Peyer's patch (tissue), 4 donors: ENCODE measurements at regions not wholly inside any gene's neighbourhood (a gene's known extent, or its start where the extent isn't known, plus 50 kb on each side); places are given as distances from the start of the nearest gene placed in this dataset.

ENCODE experiments used
- DNase-seq, 3 donors: peaks; one replicate each; pipeline ENCODE4 v3.0.0-alpha.2; 2017 to 2019
- H3K27ac ChIP-seq, 4 donors: fragments of 200-600 bp; sonication (generic); one replicate each; pipeline ENCODE4 v1.5.1; 2016 to 2019
- H3K27me3 ChIP-seq, 2 donors: fragments of 200-600 bp; sonication (generic); one replicate each; pipeline ENCODE4 v1.5.1; 2019
- H3K36me3 ChIP-seq, 3 donors: fragments of 200-600 bp; sonication (generic); one replicate each; pipeline ENCODE4 v1.5.1; 2016 to 2019
- H3K4me1 ChIP-seq, 4 donors: fragments of 200-600 bp; sonication (generic); one replicate each; pipeline ENCODE4 v1.5.1; 2016 to 2019
- H3K4me3 ChIP-seq, 4 donors: fragments of 200-600 bp; sonication (generic); 1 replicate in 3 of 4; 2 replicates in 1 of 4; pipeline ENCODE4 v1.5.1; 2016 to 2019; ENCODE audit warnings: mild to moderate bottlenecking in 1 of 4
- H3K9me3 ChIP-seq, 4 donors: fragments of 200-600 bp; sonication (generic); one replicate each; pipeline ENCODE4 v1.5.1; 2016 to 2019; ENCODE audit warnings: mild to moderate bottlenecking in 1 of 4
- CTCF ChIP-seq, 6 experiments: fragments of 450-650 bp in 4 of 6; fragments of 200-600 bp in 2 of 6; sonication (generic) in 1 of 6; IDR thresholded peaks; one replicate each; pipeline ENCODE4 v1.5.1; 2017 to 2019; ENCODE audit warnings: antibody characterized with exemption in 6 of 6, mild to moderate bottlenecking in 3 of 6, moderate library complexity in 1 of 6
- POLR2A ChIP-seq, 2 donors: fragments of 450-650 bp; IDR thresholded peaks; one replicate each; pipeline ENCODE4 v1.5.1; 2017; ENCODE audit warnings: antibody characterized with exemption in 2 of 2, mild to moderate bottlenecking in 2 of 2, moderate library complexity in 2 of 2

- TF ChIP-seq POLR2A (IDR thresholded peaks at IDR 0.05) (no peak), CTCF (IDR thresholded peaks at IDR 0.05) (peak in 4 of 6 experiments; percentile 7 to 28 (median 16))
- no peak overlapping the region for H3K27ac ChIP-seq
Measured at GRCh38 chr18:70450426-70451253, 161.8 kb downstream of the SOCS6 start.

GRCh38 chr18:70448588-70448987, 159.7 kb downstream of the SOCS6 start:
- Histone ChIP-seq H3K27ac (no peak overlapping the region), H3K36me3 (no peaks in the 10 kb centered on the region), H3K27me3 (no peaks in the 10 kb centered on the region), H3K4me1 (no peaks in the 10 kb centered on the region), H3K9me3 (peaks cover 0 to 2% (median 0%) of the 10 kb centered on the region in 4 donors), H3K4me3 (no peak overlapping the region)
- no peak for TF ChIP-seq POLR2A (IDR thresholded peaks at IDR 0.05)
- no peak for TF ChIP-seq CTCF (IDR thresholded peaks at IDR 0.05)
- no peak for DNase-seq

More at GRCh38 chr18:70450426-70451253, 161.8 kb downstream of the SOCS6 start:
- no peak overlapping the region for H3K4me3 ChIP-seq
- H3K4me1 ChIP-seq = no peaks in the 10 kb centered on the region
- no peaks in the 10 kb centered on the region for H3K9me3 ChIP-seq
- DNase-seq = no peak
- H3K36me3 ChIP-seq = no peaks in the 10 kb centered on the region
- no peaks in the 10 kb centered on the region for H3K27me3 ChIP-seq

GRCh38 chr18:70446063-70446462, 157.2 kb downstream of the SOCS6 start:
- Histone ChIP-seq H3K4me3 (no peak overlapping the region), H3K4me1 (no peaks in the 10 kb centered on the region), H3K27me3 (no peaks in the 10 kb centered on the region), H3K27ac (no peak overlapping the region), H3K9me3 (peaks cover 0 to 16% (median 0%) of the 10 kb centered on the region in 4 donors), H3K36me3 (no peaks in the 10 kb centered on the region)
- no peak for DNase-seq
- TF ChIP-seq CTCF (IDR thresholded peaks at IDR 0.05) = no peak
- no peak for TF ChIP-seq POLR2A (IDR thresholded peaks at IDR 0.05)

- no peaks in the 10 kb centered on the region for H3K4me1 ChIP-seq
- H3K27me3 ChIP-seq = no peaks in the 10 kb centered on the region
- no peak for DNase-seq
- H3K9me3 ChIP-seq = peaks cover 0 to 16% (median 0%) of the 10 kb centered on the region in 4 donors
- no peak overlapping the region for H3K27ac ChIP-seq
- no peak for TF ChIP-seq POLR2A (IDR thresholded peaks at IDR 0.05)
- TF ChIP-seq CTCF (IDR thresholded peaks at IDR 0.05) = no peak
- H3K36me3 ChIP-seq = no peaks in the 10 kb centered on the region
- H3K4me3 ChIP-seq = no peak overlapping the region
Measured at GRCh38 chr18:70442933-70443332, 154.1 kb downstream of the SOCS6 start.

GRCh38 chr18:70432804-70433400, 144.1 kb downstream of the SOCS6 start:
- Histone ChIP-seq H3K36me3 (no peaks in the 10 kb centered on the region), H3K4me1 (peaks cover 0 to 5% (median 0%) of the 10 kb centered on the region in 4 donors), H3K4me3 (no peak overlapping the region), H3K9me3 (no peaks in the 10 kb centered on the region), H3K27ac (no peak overlapping the region), H3K27me3 (no peaks in the 10 kb centered on the region)
- DNase-seq = no peak
- TF ChIP-seq CTCF (IDR thresholded peaks at IDR 0.05) = peak in 1 of 6 experiments; percentile 12
- TF ChIP-seq POLR2A (IDR thresholded peaks at IDR 0.05) = no peak
